HK-2 (cell line): ENCODE measurements at regions not wholly inside any gene's neighbourhood (a gene's known extent, or its start where the extent isn't known, plus 50 kb on each side); places are given as distances from the start of the nearest gene placed in this dataset.

ENCODE experiments used
- DNase-seq: peaks from one replicate; pipeline ENCODE4 v3.0.0-alpha.2; 2018; ENCODE audit not compliant: unreplicated experiment

DNA sequence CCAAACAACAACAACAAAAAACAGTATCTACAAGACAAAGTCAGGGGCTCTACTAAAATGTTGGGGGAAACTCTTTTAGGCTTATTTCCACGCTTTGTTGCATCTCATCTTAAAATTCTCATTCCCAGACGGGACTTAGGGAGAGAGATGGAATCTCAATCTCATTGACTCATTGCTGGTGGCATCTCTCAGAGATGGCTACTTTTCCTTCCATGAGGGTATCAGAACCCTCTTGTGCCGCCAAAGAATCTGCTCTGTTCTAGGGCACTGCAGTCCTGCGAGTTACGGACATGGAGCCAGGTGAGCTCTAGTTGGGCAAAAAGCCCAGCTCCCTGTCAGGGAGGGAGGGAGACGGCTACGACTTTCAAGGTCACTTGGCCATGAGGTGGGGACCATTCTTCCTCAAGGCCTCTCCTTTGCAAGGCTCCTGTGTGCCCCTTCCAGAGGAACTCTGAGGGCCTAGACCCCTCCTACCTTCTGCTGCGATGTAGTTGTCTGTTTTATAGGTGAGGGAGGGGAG, 68.0 kb downstream of the MYCN start:
- DNase-seq: no peak

DNA sequence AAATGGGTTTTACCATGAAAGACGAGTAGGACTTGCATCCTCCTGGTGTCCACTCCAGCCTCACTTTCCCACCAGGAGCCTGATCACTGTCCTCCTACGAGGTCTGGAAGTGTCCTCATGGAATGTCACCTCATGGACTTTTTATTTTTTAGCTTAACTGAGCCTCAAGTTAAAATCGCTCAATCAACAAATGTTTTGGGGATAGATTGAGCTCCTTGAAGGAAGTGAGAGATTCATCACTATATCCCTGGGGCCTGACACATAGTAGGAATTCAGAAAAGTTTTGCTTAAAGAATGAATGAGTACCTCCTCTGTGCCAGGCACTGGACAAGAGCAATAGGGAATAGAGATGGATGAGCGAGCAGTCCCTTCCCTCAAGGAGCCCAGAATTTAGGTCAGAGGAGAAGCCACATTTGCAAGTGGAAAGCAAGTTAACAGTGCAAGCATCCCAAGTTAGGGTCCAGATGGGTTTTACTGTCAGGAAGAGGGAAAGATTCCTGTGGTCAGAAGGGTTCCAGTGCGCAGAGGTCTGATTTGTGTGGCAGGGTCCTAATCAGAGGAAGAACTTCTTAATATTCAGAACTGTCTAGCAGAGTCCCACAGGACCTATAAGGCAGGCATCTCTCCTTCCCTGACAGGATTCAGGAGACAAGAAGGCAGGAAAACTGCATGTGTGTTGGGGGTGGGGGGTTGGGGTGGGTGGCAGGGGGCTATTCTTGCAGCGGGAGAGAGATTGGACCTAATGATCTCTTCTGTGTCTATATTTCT, 67.0 kb downstream of the MYCN start:
- no peak for DNase-seq

DNA sequence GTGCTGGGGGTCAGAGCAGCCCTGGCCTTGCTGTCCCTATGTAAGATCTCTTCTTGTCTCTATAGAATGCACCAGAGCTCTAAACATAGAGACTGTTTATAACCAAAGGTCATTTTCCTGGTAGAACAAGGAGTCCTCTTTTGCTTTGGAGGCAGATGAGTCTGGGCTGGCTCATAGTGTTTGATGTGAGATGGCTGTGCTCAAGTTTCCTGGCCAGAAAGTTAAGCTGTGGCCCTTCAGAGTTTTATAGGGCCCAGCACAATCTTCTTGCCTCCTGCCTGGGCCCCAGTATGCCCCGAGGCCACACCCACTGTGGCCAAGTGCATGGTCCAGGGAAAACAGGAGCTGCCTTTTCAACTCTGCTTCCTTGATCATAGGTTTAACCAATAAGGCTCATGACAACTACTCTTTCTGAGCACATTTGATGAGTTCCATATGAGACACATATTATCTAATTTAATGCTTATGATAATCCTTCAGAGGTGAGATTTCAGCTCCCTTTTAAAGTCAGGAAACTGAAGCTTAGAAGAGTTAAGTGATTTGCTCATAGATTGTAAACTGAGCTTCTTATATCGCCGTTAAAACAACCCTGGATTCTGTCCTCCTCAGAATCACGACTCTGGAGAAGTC, 66.3 kb downstream of the MYCN start:
- DNase-seq: no peak

DNA sequence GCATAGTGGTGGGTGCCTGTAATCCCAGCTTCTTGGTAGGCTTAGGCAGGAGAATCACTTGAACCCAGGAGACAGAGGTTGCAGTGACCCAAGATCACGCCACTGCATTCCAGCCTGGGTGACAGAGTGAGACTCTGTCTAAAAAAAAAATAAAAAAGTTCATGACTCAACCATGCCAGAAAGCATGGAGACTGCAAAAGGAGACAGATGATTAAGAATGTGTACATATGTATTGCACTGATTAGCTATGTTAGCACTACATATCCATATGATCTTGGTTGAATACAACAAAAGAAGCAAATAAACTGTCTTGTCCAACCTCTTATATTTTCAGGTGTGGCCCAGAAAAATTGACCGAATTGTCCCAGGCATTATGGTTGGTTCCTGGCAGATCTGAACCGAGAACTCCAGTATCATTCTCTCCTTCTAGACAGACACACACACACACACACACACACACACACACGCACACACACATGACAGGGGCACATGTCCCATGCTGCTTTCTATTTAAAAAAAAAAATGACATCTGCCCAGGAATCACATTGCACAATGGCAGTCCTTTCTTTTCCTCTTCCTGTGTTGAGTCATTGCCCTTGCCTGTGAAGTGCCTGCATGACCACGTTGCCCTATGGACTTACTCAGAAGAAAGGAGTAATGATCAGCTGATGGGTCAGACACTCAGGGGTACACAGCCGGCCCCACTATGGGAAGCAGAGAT, 65.6 kb downstream of the MYCN start:
- DNase-seq: no peak

DNA sequence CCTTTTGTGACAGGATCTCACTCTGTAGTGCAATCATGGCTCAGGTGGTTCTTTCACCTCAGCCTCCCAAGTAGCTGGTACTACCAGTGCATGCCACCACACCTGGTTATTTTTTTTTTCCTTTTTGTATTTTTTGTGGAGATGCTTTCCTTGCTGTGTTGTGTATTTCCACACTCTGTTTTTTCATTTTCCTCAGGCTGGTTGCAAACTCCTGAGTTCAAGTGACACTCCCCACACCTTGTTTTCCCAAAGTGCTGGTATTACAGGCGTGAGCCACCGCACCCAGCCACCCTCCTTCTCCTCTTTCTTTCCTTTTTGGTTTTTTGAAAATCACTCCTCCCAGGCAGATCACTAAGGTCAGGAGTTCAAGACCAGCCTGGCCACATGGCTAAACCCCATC, 65.0 kb downstream of the MYCN start:
- DNase-seq: no peak

DNA sequence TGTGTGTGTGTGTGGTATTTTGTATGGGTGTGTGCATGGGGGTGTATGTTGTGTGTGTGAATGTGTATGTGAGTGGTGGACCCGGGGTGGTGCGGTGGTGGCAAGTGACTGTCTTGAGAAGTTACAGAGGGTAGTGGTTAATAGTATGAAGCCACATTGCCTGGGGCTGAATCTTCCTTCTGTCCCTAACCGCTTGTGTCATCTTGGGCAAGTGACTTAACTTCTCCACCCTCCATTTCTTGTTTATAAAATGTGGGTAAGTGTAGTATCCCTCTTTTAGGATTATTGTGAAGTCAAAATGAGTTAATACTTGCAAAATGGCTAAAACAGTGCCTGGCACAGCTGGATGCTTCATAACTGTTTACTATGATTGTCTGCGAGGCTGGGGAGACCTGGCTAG, 63.5 kb downstream of the MYCN start:
- DNase-seq: no peak

DNA sequence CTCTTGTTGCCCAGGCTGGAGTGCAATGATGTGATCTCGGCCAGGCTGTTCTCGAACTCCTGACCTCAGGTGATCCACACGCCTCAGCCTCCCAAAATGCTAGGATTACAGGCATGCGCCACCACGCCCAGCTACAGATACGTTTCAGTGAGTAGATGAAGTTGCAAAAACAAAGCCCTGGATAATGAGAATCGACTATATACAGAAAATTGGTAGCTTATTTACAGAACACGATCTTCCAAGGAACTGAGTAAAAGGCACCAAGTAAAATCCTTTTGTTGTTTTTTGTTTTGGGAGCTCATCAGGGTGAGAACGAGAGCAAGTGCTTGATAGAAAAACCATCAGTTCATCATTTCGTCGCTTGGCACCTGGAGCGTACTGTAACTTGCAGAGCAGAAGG, 62.8 kb downstream of the MYCN start:
- DNase-seq: no peak

DNA sequence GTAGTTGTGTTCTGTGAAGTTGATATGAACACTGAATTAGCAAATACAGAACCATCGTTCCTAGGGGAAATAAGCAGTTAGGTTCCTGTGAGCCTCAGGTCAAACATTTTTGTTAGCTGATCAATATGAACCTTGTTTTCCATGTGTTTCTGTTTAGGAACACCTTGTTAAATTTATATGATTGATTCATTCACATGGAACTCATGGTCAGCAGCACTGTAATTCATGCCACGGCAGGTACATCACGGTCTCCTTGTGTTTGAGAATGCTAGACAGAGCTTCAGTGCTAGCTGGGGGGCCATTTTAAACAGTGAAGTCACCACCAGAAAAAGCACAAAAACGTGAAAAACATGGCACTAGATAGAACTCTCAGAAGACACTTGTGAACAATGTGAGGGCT, 62.2 kb downstream of the MYCN start:
- no peak for DNase-seq

DNA sequence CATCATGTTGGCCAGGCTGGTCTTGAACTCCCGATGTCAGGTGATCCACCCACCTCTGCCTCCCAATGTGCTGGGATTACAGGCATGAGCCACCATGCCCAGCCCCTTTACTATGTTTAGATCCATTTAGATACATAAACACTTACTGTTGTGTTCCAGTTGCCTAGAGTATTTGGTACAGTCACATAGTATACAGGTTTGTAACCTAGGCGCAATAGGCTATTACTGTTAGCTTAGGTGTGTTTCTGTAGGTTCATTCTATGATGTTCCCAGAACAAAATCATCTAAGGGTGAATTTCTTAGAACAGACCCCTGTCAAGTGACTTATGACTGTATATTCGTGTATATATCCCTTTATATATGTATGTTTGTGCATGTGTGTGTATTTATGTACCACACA, 61.8 kb downstream of the MYCN start:
- DNase-seq: no peak

DNA sequence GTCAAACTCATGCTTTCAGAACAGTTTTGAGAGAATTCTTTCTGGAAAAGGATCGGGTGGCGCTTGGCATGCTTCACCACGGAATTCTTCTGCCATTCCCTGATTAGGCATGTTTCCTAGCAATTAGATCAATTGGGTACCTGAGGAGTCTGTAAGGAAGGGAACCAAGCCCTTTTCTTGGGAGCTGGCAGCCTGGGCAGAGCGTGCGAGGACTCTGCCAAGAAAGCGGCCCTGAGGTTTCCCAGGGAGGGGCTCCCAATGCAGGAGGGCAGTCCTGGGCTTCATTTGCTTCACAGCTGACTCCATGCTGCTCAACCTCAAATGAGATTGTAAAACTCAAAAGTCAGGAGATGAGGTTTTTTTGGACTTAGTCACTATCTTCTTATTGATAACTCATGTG, 60.3 kb downstream of the MYCN start:
- no peak for DNase-seq

DNA sequence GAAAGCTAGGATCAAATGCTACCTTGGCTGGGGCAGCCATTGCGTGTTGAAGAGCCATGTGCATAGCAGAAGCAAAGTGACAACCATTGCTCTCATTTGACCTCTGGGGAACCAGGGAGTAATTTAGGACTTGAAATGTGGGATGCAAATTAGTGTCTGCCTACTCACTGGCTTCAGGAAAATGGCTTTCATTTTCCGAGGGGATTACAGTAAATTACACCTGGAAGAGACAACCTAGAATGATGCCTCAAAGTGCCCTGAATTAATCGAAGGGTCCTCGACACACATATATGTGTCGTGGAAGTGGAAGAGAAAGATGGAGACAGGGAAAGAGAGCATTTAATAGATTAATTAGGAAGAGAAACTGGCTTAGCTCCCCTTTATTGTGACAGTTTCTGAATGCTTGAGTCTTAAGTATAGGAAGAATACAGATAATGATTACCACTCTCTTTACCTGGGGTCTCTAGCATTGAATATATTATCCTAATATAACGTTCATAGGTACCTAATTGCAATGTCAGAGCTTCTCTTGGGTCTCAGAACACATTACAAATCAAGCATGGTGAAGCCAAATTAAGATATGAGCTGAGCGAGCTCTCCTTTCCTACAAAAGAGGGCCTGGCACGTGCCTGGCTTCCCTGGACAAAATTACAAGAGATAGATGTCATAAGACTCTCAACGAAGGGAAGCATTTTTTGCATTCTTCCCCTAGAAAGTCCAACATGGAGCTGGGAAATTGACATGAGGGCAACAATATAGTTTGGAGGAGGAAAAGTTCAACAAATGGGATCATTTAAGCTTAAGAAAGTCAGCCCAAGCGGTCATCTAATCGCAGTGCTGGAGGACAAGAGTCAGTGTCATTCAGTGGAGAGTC, 59.5 kb downstream of the MYCN start:
- no peak for DNase-seq

DNA sequence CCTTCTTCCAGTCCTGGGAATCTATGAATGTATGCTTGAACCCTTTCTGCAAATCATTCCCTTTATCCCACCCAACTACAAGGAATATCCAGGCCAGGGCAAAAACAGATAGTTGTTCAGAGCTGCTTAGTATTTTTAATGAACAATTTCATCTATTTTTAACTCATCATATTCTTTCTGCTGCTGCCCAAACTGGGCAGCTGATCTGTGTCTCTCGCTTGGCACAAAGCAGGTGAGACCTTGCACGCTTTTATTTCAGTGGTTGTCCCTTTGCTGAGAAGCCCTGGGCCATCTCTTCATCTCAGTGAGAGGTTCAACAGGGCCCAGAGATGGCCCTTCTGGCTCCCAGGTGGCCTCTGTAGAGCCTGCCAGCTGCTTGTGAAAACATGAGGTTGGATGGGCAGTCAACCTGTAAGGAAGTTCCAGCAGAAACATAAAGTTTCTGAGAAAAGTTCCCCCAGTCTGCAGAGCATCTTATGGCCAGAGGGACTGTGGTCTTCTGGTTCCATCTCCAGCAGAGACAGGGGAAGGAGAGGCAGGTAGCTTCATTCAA, 57.5 kb downstream of the MYCN start:
- no peak for DNase-seq

DNA sequence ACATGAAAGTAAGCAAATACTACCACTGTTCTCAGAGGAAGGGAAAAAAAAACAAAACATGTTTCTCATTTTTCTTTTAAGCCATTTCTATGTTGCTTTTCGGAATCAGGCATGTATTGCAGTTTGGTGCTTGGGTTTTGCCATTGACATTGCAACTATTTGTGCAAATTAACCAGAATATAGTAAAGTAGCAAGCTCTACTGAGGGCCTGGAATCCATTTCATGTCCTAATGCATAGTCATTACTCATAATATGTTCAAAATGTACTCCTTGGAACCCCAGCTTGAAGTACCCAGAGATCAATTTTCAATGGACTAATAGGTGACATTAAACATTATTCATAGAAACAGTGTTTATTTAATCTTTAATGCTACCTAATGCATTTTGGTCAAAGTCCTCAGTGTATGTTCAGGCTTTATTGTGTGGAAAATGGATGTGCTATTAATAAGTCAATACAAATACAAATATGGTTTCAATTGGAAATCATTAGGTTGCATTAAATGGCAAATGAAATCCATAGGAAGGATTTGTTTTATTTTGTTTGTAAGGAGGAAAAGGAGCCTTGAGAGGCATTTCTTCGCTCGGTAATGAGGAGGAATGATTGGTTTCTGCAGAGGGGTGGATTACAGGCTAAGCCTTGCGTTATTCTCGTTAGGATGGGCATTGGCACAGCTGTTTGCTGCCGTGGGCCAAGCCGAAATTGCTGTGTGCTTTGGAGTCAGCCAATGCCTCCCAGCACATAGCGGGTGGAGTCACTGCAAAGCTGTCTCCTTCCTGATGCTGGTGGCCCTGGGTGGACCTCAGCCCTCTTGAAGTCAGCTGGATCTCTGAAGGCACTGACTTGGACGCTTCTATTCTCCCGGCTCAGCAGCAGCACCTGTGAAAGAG, 56.4 kb downstream of the MYCN start:
- no peak for DNase-seq
